B cell (primary cell): ENCODE measurements at regions not wholly inside any gene's neighbourhood (a gene's known extent, or its start where the extent isn't known, plus 50 kb on each side); places are given as distances from the start of the nearest gene placed in this dataset.

ENCODE experiments used
- ATAC-seq: fragments of 200-7000 bp; cut with Tn5 transposase; one replicate; pipeline ENCODE4 v1.10.0; 2021; ENCODE audit warnings: low read depth, mild to moderate bottlenecking, moderate number of reproducible peaks, moderate library complexity
- CTCF ChIA-PET: fragments of 350-600 bp; sonication (Branson Sonifier 250); formaldehyde crosslinking; loops from one replicate; lab custom pipeline; 2021; ENCODE audit warnings: antibody characterized with exemption, inconsistent platforms; lab: Charles Lee
- POLR2A ChIA-PET: fragments of 350-600 bp; sonication (Branson Sonifier 250); formaldehyde crosslinking; loops from one replicate; lab custom pipeline; 2021; ENCODE audit warnings: antibody characterized with exemption; lab: Charles Lee
- DNase-seq: peaks from one replicate; pipeline ENCODE4 v3.0.0; 2013
- H2AFZ ChIP-seq: 2 replicates; pipeline ENCODE4 v1.6.1; 2012; ENCODE audit warnings: mild to moderate bottlenecking, low read depth, low read length; ENCODE audit not compliant: insufficient read depth, poor library complexity, severe bottlenecking
- H3K27ac ChIP-seq, 2 donors: 1 replicate in 1 of 2; 2 replicates in 1 of 2; pipeline ENCODE4 v1.5.1; 2012 to 2013; ENCODE audit warnings: low read length in 2 of 2, mild to moderate bottlenecking in 2 of 2, moderate library complexity in 1 of 2
- H3K27me3 ChIP-seq, 4 experiments: fragments of 200-600 bp in 1 of 4; sonication (generic) in 1 of 4; replicated peaks in 1 of 4; 1 replicate in 2 of 4; 2 replicates in 2 of 4; pipeline versions ENCODE4 v1.6.1 to v1.7.0; 2013 to 2016; ENCODE audit warnings: low read length in 3 of 4, mild to moderate bottlenecking in 2 of 4, mixed read lengths in 1 of 4, moderate library complexity in 1 of 4; ENCODE audit not compliant: insufficient read depth in 4 of 4, control insufficient read depth in 3 of 4; ENCODE audit errors: control extremely low read depth in 1 of 4
- H3K36me3 ChIP-seq, 2 experiments: replicated peaks in 1 of 2; 1 replicate in 1 of 2; 2 replicates in 1 of 2; pipeline versions ENCODE4 v1.6.1 to v1.7.1; 2013; ENCODE audit warnings: low read length in 1 of 2; ENCODE audit not compliant: insufficient read depth in 2 of 2, control insufficient read depth in 1 of 2; ENCODE audit errors: control extremely low read depth in 1 of 2, extremely low read depth in 1 of 2
- H3K4me1 ChIP-seq, 2 donors: fragments of 200-600 bp in 1 of 2; sonication (generic) in 1 of 2; 1 replicate in 1 of 2; 2 replicates in 1 of 2; pipeline versions ENCODE4 v1.5.1 to v1.6.1; 2013 to 2017; ENCODE audit warnings: low read length in 2 of 2; ENCODE audit not compliant: control insufficient read depth in 2 of 2, insufficient read depth in 2 of 2
- H3K4me2 ChIP-seq: replicated peaks from 2 replicates; pipeline ENCODE3; 2012; ENCODE audit warnings: mild to moderate bottlenecking, low read depth, low read length; ENCODE audit not compliant: poor library complexity, severe bottlenecking
- H3K4me3 ChIP-seq, 5 experiments: fragments of 200-600 bp in 1 of 5; sonication (generic) in 1 of 5; 1 replicate in 3 of 5; 2 replicates in 2 of 5; pipeline versions ENCODE4 v1.5.1 to v1.7.0; 2011 to 2016; ENCODE audit warnings: low read length in 4 of 5, mild to moderate bottlenecking in 4 of 5, low read depth in 2 of 5, control low read depth in 1 of 5, moderate library complexity in 1 of 5; ENCODE audit not compliant: insufficient read depth in 1 of 5; ENCODE audit errors: control extremely low read depth in 1 of 5, extremely low read depth in 1 of 5
- H3K79me2 ChIP-seq: fragments of 200-600 bp; sonication (generic); one replicate; pipeline ENCODE4 v1.6.0; 2016; ENCODE audit warnings: low read length; ENCODE audit not compliant: control insufficient read depth, insufficient read depth
- H3K9ac ChIP-seq: fragments of 200-600 bp; sonication (generic); 2 replicates; pipeline ENCODE4 v1.6.1; 2017; ENCODE audit warnings: mild to moderate bottlenecking, low read length, moderate library complexity
- H3K9me3 ChIP-seq, 3 donors: one replicate each; pipeline versions ENCODE4 v1.6.1 to v1.7.1; 2013; ENCODE audit warnings: low read length in 2 of 3; ENCODE audit not compliant: control insufficient read depth in 2 of 3, insufficient read depth in 1 of 3; ENCODE audit errors: control extremely low read depth in 1 of 3
- H4K20me1 ChIP-seq: 2 replicates; pipeline ENCODE4 v1.6.0; 2012; ENCODE audit warnings: mild to moderate bottlenecking, low read length; ENCODE audit not compliant: insufficient read depth, control insufficient read depth, poor library complexity, severe bottlenecking
- H3K27ac Mint-ChIP-seq: one replicate; pipeline ENCODE4 v1.8.0; 2021; ENCODE audit warnings: mixed read lengths
- H3K27me3 Mint-ChIP-seq: one replicate; pipeline ENCODE4 v1.8.0; 2021; ENCODE audit warnings: mixed read lengths
- H3K4me1 Mint-ChIP-seq: one replicate; pipeline ENCODE4 v1.8.0; 2021; ENCODE audit warnings: mixed read lengths
- H3K4me3 Mint-ChIP-seq: one replicate; pipeline ENCODE4 v1.8.0; 2021; ENCODE audit warnings: mixed read lengths
- H3K9me3 Mint-ChIP-seq: one replicate; pipeline ENCODE4 v1.8.0; 2022; ENCODE audit warnings: mixed read lengths; ENCODE audit not compliant: insufficient read depth
- EZH2 ChIP-seq: IDR thresholded peaks from 2 replicates; pipeline ENCODE4 v1.6.1; 2012; ENCODE audit warnings: borderline replicate concordance, low read depth, mild to moderate bottlenecking, moderate library complexity, low read length; ENCODE audit not compliant: insufficient read depth, poor library complexity, severe bottlenecking
- whole genome bisulfite sequencing: methylation state at CpG from one replicate; pipeline ENCODE4 v1.1.5; 2013; ENCODE audit warnings: missing lambda C conversion rate; ENCODE audit not compliant: insufficient coverage; 5-methylcytosine and 5-hydroxymethylcytosine counted together
- intact Hi-C: fragments of 100-400 bp; cut with micrococcal nuclease; formaldehyde crosslinking; loops from one replicate; pipeline ENCODE4 v1.10.0; 2022
- TF ChIP-seq, protein P1 (sequence below): fragments of 200-600 bp; IDR thresholded peaks from one replicate; pipeline ENCODE4 v1.8.0; 2022; ENCODE audit warnings: antibody characterized with exemption, mild to moderate bottlenecking

GRCh38 chr21:15367061-15367626 lies 302.3 kb upstream of the NRIP1 start:
- peaks cover 9% of the 10 kb centered on the region for H3K9me3 Mint-ChIP-seq

DNA sequence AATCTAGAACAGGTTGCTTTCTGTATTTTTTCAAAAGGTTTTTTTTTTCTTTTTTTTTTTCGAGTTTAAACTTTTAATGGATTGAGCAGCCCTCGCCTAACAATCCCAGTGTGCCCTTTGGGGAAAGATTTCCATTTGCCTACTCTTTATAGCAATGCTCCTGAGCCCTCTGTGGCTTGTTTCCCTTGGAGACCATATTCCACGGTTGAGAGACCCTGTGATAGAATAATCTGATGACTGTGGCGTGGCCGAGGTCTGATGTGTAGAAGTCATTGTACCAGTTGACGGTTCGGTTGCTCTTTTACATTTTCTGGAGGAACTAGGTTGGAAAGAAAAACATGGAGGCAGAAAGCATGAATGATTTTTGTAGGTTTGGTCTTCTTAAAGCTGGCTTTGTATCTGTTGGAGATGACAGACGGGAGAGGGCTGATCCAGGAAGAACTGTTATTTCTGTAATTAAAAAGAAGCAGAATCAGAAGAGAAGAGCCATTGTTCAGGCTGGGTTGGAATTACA lies 305.7 kb upstream of the NRIP1 start:
- ATAC-seq (no peak), DNase-seq (no peak)
- intact Hi-C loops = no loop called here
- Mint-ChIP-seq H3K4me3 (no peak overlapping the region), H3K4me1 (no peaks in the 10 kb centered on the region), H3K27me3 (peaks cover 13% of the 10 kb centered on the region), H3K27ac (no peak overlapping the region), H3K9me3 (peaks cover 8% of the 10 kb centered on the region)
- H3K79me2 ChIP-seq = no peaks in the 10 kb centered on the region
- peaks cover 0 to 3% (median 0%) of the 10 kb centered on the region in 4 experiments for H3K27me3 ChIP-seq
- TF ChIP-seq EZH2 = no peak
- TF ChIP-seq, protein P1, sequence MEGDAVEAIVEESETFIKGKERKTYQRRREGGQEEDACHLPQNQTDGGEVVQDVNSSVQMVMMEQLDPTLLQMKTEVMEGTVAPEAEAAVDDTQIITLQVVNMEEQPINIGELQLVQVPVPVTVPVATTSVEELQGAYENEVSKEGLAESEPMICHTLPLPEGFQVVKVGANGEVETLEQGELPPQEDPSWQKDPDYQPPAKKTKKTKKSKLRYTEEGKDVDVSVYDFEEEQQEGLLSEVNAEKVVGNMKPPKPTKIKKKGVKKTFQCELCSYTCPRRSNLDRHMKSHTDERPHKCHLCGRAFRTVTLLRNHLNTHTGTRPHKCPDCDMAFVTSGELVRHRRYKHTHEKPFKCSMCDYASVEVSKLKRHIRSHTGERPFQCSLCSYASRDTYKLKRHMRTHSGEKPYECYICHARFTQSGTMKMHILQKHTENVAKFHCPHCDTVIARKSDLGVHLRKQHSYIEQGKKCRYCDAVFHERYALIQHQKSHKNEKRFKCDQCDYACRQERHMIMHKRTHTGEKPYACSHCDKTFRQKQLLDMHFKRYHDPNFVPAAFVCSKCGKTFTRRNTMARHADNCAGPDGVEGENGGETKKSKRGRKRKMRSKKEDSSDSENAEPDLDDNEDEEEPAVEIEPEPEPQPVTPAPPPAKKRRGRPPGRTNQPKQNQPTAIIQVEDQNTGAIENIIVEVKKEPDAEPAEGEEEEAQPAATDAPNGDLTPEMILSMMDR = no peak
- ChIA-PET POLR2A (no interaction called here), CTCF (no interaction called here)
- no peak overlapping the region for H3K4me2 ChIP-seq
- H3K4me3 ChIP-seq = no peak overlapping the region
- H2AFZ ChIP-seq = no peak overlapping the region
- 31% methylated on average over 6 of the region's 8 CpGs for WGBS
- H3K27ac ChIP-seq = no peak overlapping the region
- peaks cover 0 to 6% (median 4%) of the 10 kb centered on the region in 3 donors for H3K9me3 ChIP-seq
- H3K4me1 ChIP-seq = no peaks in the 10 kb centered on the region
- H3K9ac ChIP-seq = no peak overlapping the region
- no peaks in the 10 kb centered on the region for H4K20me1 ChIP-seq
- no peaks in the 10 kb centered on the region for H3K36me3 ChIP-seq

More at GRCh38 chr21:15367061-15367626, 302.3 kb upstream of the NRIP1 start:
- intact Hi-C loops = no loop called here
- DNase-seq = no peak
- H3K4me1 Mint-ChIP-seq = no peaks in the 10 kb centered on the region
- no peak overlapping the region for H3K4me2 ChIP-seq
- no peak overlapping the region for H3K4me3 Mint-ChIP-seq
- ChIA-PET CTCF (no interaction called here), POLR2A (no interaction called here)
- H3K27ac Mint-ChIP-seq = no peak overlapping the region
- H3K9ac ChIP-seq = no peak overlapping the region
- no peak for TF ChIP-seq EZH2
- TF ChIP-seq, protein P1 = no peak
- peaks cover 5% of the 10 kb centered on the region for H3K27me3 Mint-ChIP-seq
- H3K4me3 ChIP-seq = no peak overlapping the region
- H4K20me1 ChIP-seq = no peaks in the 10 kb centered on the region
- 98% methylated on average over 4 of the region's 7 CpGs for WGBS
- peaks cover 0 to 2% (median 0%) of the 10 kb centered on the region in 4 experiments for H3K27me3 ChIP-seq
- H3K79me2 ChIP-seq = no peaks in the 10 kb centered on the region
- H3K4me1 ChIP-seq = no peaks in the 10 kb centered on the region
- H3K36me3 ChIP-seq = no peaks in the 10 kb centered on the region
- H3K27ac ChIP-seq = no peak overlapping the region
- peaks cover 0 to 9% (median 4%) of the 10 kb centered on the region in 3 donors for H3K9me3 ChIP-seq
- ATAC-seq = no peak
- no peak overlapping the region for H2AFZ ChIP-seq
